ENCODE measurements at regions not wholly inside any gene's neighbourhood (a gene's known extent, or its start where the extent isn't known, plus 50 kb on each side); places are given as distances from the start of the nearest gene placed in this dataset.

DNA sequence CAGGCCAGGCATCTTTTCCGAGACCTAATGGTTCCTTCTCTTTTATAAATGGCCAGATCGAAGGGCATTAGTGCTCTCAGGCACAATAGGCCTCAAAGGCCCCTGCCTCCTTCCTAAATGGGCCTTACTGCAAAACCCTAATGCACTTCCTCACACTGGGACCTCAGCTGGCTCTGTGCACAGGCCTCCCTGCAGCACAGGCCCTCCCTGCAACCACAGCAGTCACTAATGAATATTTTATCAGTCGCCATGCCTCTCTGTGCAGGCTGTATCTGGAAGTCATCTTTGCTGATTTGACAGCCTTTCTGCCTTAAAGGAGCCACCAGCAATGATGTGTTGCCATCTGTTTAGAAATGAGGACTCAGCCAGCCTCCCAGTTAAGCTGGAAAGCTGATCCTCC lies 54.9 kb upstream of the SDK1 start:
- TF ChIP-seq, protein P1, sequence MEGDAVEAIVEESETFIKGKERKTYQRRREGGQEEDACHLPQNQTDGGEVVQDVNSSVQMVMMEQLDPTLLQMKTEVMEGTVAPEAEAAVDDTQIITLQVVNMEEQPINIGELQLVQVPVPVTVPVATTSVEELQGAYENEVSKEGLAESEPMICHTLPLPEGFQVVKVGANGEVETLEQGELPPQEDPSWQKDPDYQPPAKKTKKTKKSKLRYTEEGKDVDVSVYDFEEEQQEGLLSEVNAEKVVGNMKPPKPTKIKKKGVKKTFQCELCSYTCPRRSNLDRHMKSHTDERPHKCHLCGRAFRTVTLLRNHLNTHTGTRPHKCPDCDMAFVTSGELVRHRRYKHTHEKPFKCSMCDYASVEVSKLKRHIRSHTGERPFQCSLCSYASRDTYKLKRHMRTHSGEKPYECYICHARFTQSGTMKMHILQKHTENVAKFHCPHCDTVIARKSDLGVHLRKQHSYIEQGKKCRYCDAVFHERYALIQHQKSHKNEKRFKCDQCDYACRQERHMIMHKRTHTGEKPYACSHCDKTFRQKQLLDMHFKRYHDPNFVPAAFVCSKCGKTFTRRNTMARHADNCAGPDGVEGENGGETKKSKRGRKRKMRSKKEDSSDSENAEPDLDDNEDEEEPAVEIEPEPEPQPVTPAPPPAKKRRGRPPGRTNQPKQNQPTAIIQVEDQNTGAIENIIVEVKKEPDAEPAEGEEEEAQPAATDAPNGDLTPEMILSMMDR (conservative IDR thresholded peaks at IDR 0.05; ENCODE audit: low read depth, low read length), result no peak
- no peak for TF ChIP-seq EZH2 (IDR thresholded peaks at IDR 0.05; ENCODE audit: low read length, unreplicated experiment)
- no peak for TF ChIP-seq EZH2phosphoT487 (IDR thresholded peaks at IDR 0.05; ENCODE audit: borderline replicate concordance, low read length)

Data from PC-3 (cell line).